Kidney glomerular epithelial cell (primary cell): ENCODE measurements at regions not wholly inside any gene's neighbourhood (a gene's known extent, or its start where the extent isn't known, plus 50 kb on each side); places are given as distances from the start of the nearest gene placed in this dataset.

Experiments
- DNase-seq: peaks from one replicate; lab custom pipeline; 2025; lab: John Stamatoyannopoulos, UW

DNA sequence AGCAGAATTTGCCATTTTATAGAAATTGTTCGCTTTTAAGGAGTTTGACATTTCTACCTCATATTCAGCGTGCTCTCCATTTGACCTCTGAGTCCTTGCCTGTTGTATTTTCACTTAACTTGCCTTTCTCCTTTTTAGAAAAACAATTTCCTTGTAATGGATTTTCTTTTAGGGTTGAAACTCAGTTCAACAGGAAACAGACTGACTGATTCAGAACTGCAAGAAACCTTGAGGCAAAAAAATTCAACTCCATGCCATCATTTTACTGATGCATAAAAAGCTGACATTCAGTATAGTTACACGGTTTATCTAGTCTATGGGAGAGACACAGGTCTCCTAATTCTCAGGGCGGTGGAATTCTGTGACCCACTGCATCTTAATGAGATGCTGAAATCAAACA lies 59.8 kb downstream of the MRPS30 start:
- no peak for DNase-seq

DNA sequence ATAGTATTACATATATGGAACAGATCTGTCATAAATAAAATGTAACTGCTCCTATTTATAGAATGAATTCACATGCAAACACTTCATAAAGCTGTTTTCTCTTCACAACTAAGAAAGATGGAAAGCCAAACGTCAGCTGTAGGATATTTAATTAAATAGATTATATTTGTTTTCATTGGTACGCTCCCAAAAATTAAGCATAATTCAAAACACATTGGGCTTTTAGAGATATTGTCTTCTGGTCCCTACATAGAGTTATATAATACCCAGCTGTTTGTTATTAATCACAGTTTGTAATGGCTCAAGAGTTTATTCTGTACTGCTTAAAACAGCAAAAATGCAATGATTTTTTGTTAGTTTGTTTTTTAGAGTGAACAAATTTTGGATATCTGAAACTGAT lies 61.2 kb downstream of the MRPS30 start:
- DNase-seq, result no peak

DNA sequence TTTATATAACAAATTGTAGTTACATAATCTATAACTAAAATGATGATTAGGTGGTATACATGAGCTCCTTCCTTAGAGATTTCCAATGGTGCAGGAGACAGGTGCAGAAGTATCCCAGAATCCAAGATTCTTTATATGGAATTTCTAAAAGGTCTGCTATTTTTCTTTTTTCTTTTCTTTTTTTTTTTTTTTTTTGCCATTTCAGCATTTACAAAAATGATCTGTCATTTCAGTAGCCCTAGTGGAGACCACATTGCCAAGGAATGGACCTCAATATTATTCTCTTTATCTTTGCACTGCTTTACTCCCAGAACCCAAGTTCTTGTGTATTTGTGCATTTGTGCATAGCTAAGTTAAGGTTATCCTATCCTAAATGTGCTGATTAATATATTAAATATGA lies 61.7 kb downstream of the MRPS30 start:
- no peak for DNase-seq

DNA sequence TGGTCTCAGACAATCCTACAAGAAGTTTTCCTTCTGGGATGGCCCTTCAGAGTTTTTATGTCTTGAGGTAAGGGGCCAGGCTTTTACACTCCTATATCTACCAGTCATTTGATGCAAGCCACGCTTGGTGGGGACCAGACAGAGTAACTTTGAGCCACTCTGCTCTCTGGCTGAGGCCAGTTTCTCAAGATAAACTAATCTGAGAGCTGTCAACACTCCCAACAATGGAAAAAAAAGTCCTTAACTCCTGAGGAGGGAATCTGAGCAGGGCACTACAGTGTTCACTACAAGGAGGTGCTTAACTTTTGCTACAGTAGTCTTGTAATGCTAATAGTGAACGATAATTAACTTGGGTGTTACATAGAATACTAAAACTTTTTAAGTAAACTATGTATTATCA lies 62.7 kb downstream of the MRPS30 start:
- DNase-seq, result no peak

DNA sequence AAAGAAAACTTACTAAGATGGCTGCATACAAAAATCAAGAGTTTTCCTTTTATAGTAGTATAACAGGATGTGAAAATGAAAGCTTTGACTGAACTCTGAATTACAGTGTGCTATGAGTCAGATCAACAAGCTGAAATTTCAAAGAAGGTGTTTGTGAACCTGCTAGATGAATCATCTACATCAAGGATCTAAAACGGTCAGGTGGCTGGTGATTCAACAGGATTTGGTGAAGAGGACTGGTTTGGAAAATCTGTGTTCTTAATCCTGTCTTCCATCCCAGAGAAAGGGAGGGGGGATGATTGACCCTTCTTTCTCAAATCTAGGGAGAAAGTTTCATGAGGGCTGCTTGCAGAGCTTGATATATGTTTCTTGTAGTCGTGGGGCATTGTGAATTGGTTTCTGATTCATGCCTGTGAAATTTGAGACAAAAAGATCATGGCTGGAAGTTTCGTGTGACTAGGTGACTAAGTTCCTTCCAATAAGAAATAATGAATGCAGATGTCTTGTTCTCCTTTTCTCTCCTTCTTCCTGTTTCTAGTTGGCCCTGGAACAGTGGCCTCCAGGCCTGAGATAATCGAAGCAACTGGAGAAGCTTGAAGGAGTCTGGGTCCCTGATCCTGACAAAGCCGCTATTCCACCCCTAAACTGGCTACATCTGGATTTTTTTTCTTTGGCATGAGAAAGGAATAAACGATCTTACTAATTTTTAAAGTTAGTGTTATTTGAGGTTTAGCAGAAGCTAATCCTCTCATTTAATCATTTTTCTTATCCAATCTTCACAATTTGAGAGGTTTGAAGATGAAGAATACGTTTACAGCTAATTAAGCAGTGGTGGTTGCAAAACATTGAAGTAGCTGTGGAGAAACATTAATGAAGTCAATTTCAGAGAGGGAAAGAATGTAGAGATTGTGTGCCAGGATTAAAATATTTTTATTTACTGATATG lies 67.2 kb downstream of the MRPS30 start:
- peak; percentile 90 for DNase-seq

DNA sequence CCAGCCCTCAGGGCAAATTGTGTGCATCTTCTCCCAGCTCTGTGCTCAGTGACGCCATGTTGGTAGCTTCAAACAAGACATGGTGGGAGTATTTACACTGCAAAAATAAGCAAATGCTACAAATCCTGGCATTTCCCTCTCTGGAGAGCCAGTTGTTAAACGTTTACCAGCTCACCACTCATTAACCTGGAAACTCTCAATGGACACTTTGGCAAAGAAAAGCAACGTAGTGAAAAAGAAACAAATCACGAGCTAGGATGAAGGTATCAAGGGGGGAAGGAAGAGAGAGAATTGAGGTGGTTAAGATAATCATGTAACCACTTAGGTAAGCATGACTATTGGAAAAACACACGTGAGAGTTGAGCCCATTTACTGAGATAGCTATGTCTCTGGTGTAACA lies 72.5 kb downstream of the MRPS30 start:
- peak; percentile 34 for DNase-seq

DNA sequence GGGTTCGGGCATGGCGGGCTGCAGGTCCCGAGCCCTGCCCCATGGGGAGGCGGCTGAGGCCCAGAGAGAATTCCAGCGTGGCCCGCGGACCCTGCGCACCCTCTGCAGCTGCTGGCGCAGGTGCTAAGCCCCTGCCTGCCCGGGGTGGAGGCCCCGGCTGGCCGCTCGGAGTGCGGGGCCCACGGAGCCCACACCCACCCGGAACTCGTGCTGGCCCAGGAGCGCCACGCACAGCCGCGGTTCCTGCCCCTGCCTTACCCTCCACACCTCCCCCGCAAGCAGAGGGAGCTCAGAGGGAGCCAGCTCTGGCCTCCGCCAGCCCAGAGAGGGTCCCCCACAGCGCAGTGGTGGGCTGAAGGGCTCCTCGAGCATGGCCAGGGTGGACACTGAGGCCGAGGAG lies 75.3 kb downstream of the MRPS30 start:
- DNase-seq, result no peak

DNA sequence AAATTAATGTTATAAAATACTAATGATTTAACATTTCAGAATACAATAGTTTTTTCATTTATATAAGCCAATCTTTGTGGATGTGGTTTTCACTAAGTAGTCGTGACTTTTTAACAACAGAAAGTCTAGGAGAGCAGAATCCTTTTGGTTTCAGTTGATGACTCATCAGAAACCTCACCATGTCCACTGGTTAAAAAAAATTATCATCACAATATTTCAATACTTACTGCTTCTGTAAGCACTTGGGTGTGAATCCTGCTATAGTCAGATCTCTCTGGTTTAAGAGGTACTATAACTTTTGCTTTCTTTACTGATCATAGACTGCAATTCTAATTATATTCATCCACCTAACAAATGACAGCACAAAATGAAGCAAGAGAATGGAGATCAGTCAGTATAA lies 77.2 kb downstream of the MRPS30 start:
- DNase-seq, result peak; percentile 57

DNA sequence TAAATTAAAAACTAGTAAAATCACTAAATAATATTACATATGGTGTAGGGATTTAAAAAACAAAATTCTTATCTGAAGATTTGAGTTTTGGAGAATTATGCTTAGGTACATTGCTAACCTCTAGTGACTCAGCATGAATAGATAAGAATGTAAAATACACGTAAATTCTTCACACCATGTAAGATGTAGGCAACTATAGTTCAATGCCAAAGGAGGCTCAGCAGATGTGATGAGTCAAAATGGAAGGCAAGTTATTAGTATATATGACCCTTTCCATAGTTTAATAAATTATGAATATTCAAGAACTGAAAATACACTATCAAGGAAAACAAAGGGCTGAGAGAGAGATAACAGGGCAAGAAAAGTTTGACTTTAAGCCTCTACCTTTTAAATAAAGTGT lies 79.0 kb downstream of the MRPS30 start:
- DNase-seq, result no peak

DNA sequence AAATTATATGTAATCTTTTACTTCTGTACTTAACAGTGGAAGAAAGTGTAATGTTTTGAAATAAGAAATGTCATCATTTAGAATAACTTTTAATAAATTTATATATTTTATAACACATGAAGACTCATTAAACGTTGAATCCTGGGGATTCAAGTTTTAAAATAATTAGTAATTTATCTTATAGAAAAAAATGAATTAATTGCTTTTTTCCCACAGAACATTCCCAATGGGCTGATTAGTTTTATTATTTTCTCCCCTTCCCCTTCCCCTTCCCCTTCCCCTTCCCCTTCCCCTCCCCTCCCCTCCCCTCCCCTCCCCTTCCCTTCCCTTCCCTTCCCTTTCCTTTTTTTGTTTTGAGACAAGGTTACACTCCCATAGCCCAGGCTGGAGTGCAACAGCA lies 79.7 kb downstream of the MRPS30 start:
- DNase-seq, result no peak

DNA sequence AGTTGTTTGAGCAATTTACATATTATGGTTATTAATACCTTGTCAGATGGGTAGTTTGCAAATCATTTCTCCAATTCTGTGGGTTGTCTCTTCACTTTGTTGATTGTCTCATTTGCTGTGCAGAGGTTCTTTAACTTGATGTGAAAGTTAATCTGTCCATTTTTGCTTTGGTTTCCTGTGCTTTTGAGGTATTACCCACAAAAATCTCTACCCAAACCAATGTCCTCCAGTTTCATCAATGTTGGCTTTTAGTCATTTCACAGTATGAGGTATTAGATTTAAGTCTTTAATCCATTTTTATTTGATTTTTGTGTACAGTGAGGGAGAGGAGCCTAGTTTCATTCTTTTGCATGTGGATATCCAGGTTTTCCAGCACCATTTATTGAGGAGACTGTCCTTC lies 82.4 kb downstream of the MRPS30 start:
- DNase-seq, result no peak

DNA sequence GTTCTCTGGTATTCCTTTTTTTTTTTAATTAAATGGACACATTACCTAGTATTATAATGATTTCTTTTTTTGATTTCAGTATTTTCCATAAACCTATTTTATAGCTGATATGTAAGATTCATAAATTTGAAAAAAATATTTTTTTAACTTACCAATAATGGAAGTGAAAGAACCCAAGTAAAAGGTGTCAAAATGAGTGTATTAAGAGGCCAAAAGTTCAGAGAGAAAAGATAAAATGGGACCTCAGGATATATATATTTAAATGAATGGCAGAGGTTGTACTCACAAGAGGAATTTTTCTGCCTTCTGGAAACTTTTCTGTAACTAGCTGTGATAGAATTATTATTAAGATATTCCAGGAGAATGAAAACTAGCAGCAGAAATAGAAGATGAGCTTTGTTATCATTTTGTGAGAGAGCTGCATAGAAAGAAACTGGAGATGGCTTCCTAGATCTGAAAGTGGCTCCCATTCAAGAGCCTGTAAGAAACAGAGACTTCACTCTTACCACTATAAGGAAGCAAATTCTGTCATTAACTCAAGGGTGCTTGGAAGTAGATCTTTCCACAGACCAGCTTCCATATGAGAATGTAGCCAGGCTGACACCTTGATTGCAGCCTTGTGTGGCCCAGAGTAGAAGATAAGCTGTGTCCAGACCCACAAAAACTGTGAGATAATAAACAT lies 91.7 kb downstream of the MRPS30 start:
- DNase-seq, result no peak

DNA sequence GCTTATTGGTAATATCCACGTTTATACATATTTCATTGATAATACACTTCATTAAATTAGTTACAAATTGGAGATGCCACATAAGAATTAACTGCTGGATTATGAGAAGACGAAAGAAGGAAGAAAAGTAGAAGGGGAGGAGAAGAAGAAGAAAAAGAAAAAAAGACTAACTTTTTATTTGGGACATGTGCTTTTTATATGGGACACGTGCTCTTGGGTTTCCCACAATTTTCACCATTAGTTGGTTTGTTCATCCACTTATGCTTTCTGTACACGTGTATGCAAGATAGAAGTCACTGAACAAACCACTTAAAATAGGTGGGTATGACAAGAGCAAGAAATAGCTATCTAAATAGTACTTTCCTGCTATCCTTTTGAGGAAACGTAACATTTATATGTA lies 98.6 kb downstream of the MRPS30 start:
- no peak for DNase-seq

DNA sequence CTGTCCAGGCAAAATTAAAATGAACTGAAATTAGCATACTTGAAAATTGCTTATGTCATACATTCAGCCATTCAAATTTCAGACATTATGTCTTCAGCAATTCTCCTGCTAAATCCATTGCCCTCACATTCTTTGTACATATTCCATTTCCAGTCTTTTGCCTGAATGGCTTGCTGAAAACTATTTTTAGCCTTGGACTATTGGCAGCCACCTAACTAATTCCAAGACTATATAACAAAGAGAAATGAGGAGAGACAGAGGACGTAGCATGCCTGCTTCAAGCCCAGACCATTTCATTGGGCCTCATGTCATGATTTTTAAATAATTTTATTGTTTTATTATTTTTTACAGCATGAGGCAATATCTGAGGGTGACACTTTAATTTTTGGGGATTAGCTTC lies 100.3 kb downstream of the MRPS30 start:
- no peak for DNase-seq

DNA sequence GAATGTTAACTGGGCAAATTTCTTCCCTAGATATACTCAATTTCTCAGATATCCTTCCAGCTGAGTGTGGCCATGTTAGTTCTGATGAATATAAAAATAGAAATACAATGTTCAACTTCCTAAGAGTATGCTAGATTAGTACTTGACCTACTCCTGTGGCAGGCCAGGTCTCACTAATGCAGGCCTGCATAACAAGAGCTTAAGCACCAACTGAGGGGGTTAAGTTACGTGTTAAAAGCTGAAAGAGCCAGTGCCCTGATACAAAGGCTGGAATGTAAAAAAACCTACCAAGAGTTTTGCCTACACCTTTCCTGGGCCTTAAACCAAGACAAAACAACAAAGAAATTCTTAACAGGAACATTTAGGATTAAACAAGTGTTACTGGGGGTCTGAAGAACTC lies 102.8 kb downstream of the MRPS30 start:
- DNase-seq, result no peak

DNA sequence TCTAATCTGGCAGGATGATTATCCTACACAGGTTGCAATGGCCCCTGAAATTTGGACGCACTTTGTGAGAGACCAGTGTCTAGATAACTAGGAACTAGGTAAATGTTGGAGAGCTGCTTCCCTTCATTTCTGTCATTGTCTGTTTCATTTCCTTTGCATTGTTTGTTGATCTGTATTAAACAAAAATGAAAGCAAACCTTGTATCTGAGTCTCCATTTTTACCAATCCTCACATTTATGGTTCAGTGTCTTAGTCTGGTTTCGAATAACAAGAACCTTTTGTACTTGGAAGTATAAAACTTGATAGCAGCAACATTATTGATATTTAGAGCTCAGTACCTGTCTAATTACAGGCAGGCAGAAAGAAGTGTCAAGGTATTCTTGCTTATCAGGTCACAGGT lies 105.5 kb downstream of the MRPS30 start:
- DNase-seq, result no peak

DNA sequence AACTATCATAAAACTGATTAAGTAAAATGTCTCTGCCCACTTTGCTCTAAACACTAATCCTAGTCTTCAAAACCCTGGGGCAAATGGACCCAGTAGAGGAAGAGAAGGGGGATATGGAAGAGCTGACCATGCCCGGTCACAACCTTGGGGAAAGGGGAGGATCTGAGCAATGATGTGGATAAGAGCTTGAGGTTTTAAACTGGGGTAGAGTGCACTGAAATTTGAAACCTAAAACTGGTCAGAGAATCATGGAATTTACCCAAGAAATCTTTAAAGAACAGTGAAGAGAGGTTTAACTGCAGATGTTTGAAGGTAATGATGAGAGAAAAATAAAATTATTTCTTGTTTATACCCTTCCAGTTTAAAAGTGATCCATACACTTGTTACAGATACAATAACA lies 110.8 kb downstream of the MRPS30 start:
- no peak for DNase-seq

DNA sequence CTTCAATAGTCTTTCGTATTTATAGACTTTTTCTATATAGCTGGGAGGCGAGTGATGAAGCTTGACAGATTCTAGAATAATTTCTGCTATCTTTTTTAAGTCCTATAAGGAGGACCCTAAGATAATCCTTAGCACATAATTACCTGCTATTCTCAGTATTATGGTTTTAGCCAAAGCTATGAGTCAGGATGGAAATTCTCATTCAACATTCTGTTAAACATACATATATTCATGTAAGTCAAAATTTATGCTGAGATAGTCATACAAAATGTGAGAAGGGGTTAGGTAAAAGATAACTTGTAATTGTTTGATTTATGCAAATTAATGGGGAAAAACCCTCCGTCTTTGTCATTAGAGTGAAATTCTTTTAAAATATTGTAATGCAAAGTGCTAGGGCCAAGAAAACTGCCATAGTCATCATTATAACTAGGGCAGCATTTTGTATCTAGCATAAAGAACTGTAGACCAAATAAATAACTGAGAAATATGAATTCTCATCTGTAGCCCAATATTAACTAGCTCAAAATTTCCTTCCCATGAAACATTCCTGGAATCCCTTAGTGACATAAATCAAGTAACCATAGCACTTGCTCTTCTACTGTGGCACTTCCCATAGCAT lies 118.5 kb downstream of the MRPS30 start:
- DNase-seq, result no peak

DNA sequence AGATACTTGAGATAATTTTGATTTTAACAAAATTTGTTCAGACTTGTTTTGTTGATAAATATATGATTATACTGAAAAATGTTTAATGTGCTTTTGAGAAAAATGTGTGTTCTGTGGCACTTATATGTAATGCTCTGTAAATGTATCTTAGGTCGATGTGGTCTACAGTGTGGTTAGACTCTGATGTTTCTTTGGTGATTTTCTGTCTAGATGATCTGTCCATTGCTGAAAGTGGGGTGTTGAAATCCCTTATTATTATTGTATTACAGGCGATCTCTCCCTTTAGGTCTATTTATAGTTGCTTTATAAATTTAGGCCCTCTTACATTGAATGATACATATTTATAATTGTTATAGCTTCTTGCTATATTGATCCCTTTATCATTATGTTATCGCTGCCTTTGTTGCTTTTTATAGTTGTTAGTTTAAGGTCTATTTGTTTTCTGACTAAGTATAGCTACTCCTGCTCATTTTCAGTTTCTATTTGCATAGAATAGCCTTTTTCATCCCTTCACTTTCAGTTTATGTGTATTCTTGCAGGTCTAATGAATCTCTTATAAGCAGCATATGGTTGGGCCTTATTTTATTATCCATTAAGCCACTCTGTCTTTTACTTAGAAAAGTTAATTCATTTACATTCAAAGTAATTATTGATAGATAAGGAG lies 124.3 kb downstream of the MRPS30 start:
- DNase-seq, result no peak

DNA sequence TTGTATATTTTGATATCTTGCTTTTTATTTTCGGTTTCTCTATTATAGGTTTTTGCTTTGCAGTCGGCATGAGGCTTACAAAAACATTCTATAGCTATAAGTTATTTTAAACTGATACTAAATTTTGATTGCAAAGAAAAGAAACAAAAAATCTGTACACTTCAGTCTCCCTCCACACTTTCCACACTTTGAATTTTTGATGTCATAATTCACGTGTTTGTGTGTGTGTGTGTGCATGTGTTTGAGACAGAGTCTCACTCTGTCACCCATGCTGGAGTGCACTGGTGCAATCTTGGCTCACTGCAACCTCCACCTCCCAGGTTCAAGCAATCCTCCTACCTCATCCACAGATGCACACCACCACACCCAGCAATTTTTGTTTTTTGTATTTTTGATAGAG lies 124.9 kb downstream of the MRPS30 start:
- no peak for DNase-seq

DNA sequence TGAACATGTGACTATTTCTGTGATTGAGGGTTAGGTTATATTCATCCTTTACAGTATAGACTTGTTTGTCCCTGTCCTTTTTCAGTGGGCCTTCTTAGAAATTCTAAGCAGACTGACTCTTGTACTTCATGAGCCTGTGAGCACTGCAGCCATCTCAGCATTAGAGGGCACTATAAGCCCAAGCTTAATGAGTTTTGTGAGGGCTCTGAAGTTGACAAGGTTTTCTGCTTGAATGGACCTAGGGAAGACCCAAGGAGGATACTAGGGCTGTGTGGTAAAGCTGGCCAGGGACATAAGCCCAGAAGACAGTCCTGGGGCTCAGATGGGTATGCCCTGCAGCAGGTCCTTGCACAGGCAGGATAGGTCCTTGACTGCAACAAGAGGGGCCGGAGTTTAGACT lies 126.5 kb downstream of the MRPS30 start:
- no peak for DNase-seq

DNA sequence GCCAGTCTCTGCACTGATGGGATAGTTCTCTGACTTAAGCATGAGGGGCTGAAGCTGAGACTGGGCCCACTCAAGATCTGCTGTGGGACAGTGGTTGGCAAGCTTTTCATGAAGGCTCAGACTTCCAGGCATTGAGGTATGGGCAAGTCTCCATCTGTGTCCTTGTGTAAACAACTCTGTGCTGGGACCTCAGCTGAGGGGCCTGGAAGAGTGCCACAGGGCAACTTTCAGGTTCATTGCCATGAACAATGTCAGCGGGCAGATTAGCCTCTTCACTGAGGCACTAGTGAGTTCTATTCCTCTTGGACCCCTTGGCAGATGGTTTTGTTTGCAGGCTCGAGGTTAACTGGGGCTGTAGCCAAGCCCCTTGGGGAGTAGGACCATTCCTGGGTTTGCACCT lies 127.1 kb downstream of the MRPS30 start:
- no peak for DNase-seq
